Motor neuron (in vitro differentiated cells): ENCODE measurements at regions not wholly inside any gene's neighbourhood (a gene's known extent, or its start where the extent isn't known, plus 50 kb on each side); places are given as distances from the start of the nearest gene placed in this dataset.
"Not testable (repeated sequence)": the region's sequence is repeated elsewhere in the genome, so short reads cannot be mapped to it uniquely, and the experiment has no call there.

ENCODE experiments used
- ATAC-seq, 8 experiments: fragments of 200-7000 bp; cut with Tn5 transposase; replicated peaks in 6 of 8; 2 replicates each; pipeline ENCODE4 v1.8.0; 2021; ENCODE audit warnings: mild to moderate bottlenecking in 8 of 8, moderate library complexity in 8 of 8
- H3K27ac ChIP-seq, 2 donors: fragments of 250-450 bp; sonication (Bioruptor Pico); 2 replicates each; pipeline ENCODE4 v1.9.0; 2021; ENCODE audit warnings: antibody characterized with exemption in 2 of 2, mild to moderate bottlenecking in 2 of 2, moderate library complexity in 1 of 2
- H3K4me1 ChIP-seq, 2 donors: fragments of 250-450 bp; sonication (Bioruptor Pico); replicated peaks in 1 of 2; 2 replicates each; pipeline ENCODE4 v1.6.1; 2021; ENCODE audit warnings: antibody characterized with exemption in 2 of 2, mild to moderate bottlenecking in 2 of 2, moderate library complexity in 1 of 2
- H3K4me3 ChIP-seq, 5 donors: fragments of 250-450 bp; sonication (Bioruptor Pico); 2 replicates each; pipeline ENCODE4 v1.9.0; 2021; ENCODE audit warnings: antibody characterized with exemption in 5 of 5, mild to moderate bottlenecking in 5 of 5, moderate library complexity in 4 of 5
- WGBS, 10 experiments: fragments of 450-650 bp; shearing (Covaris generic); methylation state at CpG; one replicate each; pipeline ENCODE4 v1.0.0; 2022; 5-methylcytosine and 5-hydroxymethylcytosine counted together
- in situ Hi-C, 9 experiments: fragments of 400-800 bp; cut with MboI; loops; one replicate each; pipeline ENCODE4 v1.15.0; 2021; ENCODE audit warnings: low sequenced_read_pairs in 9 of 9, low pct_unique_long_range_greater_than_20kb in 2 of 9; ENCODE audit not compliant: unreplicated experiment in 9 of 9

GRCh38 chrX:65591206-65591605, 56.6 kb upstream of the LAS1L start:
- Histone ChIP-seq H3K4me1 (peaks cover 0 to 6% of the 10 kb centered on the region in 2 donors), H3K4me3 (no peak overlapping the region), H3K27ac (no peak overlapping the region)
- ATAC-seq = no peak
- WGBS, 10 experiments = 80% methylated on average over 1 of the region's 2 CpGs; no CpG with 5 or more reads in 9 of the 10 experiments
- in situ Hi-C loops = loop anchor here in 3 of 9 experiments (25.0 kb wide), 1 partner anchor 396 kb away; no protein-coding TSS in a partner anchor

- Histone ChIP-seq H3K27ac (no peak overlapping the region), H3K4me1 (no peaks in the 10 kb centered on the region), H3K4me3 (no peak overlapping the region)
- in situ Hi-C loops = loop anchor here in 3 of 9 experiments (25.0 kb wide), 1 partner anchor 398 kb away; no protein-coding TSS in a partner anchor
- no peak for ATAC-seq
- WGBS, 10 experiments = 0 to 35% (median 18%) methylated on average over 1 to 2 of the region's 4 CpGs; no CpG with 5 or more reads in 7 of the 10 experiments
Observed at GRCh38 chrX:65589304-65589703, 54.7 kb upstream of the LAS1L start.

DNA sequence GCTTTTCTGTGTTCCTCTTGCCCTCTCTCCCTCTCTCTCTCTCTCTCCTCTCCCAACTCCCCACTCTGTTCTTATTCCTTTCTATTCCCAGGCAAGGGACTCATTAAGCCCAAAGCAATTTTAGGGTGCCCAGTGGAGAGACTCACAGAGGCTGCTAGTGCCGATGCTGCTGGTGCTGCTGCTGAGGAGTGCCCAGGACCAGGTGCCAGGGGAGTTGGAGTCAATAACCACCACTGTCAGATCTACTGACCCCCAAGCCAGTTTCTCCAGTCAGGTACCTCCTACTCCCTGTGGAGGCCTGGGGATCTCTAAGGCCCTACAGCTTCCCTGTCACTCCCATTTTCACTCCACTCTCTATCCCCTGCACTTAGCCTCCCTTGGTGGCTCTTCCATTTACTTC, 54.2 kb upstream of the LAS1L start:
- ATAC-seq = no peak
- 100% methylated on average over 1 of the region's 1 CpG; no CpG with 5 or more reads in 9 of the 10 experiments for WGBS, 10 experiments
- no peak overlapping the region for H3K4me3 ChIP-seq
- in situ Hi-C loops = loop anchor here in 3 of 9 experiments (25.0 kb wide), 1 partner anchor 399 kb away; no protein-coding TSS in a partner anchor
- H3K4me1 ChIP-seq = no peaks in the 10 kb centered on the region
- H3K27ac ChIP-seq = no peak overlapping the region

DNA sequence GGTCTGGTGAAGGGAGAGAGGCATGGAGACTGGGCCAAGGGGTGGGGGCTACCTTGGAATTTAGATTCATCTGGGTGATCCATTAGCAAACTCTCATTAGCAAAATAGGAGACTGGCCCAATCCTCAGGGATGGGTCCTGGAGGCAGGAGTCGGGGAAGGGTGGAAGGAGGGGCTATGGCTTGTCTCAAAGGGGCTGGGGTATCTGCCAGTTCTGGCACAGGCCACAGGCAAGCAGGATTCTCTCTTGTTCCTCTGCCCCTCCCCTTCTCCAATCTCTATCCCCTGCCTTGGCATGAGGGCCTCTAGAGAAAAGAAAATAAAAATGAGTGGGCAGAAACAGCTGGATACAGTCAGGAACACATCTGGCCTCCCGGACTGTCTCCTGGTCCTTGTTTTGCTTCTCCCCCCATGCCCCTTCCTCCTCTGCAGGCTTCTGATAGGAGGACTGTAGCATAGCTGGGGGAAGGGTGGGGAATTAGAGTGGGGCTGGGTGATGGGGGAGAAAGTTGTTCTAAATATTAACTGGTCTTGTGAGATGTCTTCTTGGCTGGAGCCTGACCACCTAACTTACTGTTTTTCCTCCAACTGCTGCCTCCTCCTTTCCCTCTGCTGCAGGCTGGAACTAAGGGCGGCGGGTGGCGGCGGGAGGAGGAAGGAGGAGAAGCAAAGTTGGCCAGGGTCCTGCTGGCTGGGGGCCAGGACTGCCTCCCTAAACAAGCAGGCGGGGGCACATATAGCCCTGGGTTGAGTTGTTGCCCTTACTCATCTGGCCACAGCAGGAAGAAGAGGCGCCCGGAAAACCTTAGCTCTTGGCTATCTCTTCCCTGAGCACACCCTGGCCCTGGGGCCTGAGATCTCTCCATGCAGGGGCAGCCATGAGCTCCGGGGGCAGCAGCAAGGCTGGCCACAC, 53.3 kb upstream of the LAS1L start:
- Histone ChIP-seq H3K27ac (no peak overlapping the region), H3K4me1 (no peaks in the 10 kb centered on the region), H3K4me3 (no peak overlapping the region)
- WGBS, 10 experiments = 10% methylated on average over 2 of the region's 10 CpGs; no CpG with 5 or more reads in 9 of the 10 experiments
- ATAC-seq = peak in 3 of 8 experiments; percentile 73 to 83 (median 81)
- in situ Hi-C loops = loop anchor here in 3 of 9 experiments (25.0 kb wide), 1 partner anchor 399 kb away; no protein-coding TSS in a partner anchor

DNA sequence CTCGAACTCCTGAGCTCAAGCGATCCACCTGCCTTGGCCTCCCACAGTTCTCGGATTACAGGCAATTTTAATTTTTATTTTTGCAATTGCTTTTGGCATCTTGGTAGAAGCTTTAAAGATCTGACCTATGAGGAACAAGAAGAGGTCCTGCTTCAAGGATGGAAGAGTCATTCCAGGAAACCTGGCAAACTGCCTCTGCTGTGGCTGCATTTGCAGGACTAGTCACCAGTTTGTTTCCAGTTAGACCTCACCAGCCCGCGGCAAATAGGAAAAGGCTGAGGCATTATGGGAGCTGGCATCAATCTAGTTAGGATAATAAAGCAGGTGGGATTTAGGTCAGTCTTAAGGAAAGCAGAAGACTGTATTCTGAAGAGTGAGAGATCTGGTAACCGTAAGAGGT, 51.9 kb upstream of the LAS1L start:
- in situ Hi-C loops = loop anchor here in 3 of 9 experiments (25.0 kb wide), 1 partner anchor 401 kb away; no protein-coding TSS in a partner anchor
- Histone ChIP-seq H3K27ac (no peak overlapping the region), H3K4me1 (peaks cover 0 to 5% of the 10 kb centered on the region in 2 donors), H3K4me3 (no peak overlapping the region)
- 45 to 93% (median 90%) methylated on average over 2 of the region's 6 CpGs; no CpG with 5 or more reads in 7 of the 10 experiments for WGBS, 10 experiments
- ATAC-seq = no peak

GRCh38 chrX:65585226-65585625, 50.6 kb upstream of the LAS1L start:
- H3K27ac ChIP-seq, H3K4me1 ChIP-seq, ATAC-seq, H3K4me3 ChIP-seq: not testable (repeated sequence)
- in situ Hi-C loops = loop anchor here in 3 of 9 experiments (25.0 kb wide), 1 partner anchor 402 kb away; no protein-coding TSS in a partner anchor
- 40 to 100% (median 68%) methylated on average over 2 to 12 of the region's 13 CpGs; no CpG with 5 or more reads in 5 of the 10 experiments for WGBS, 10 experiments
